Hematopoietic multipotent progenitor cell (in vitro differentiated cells): ENCODE measurements at regions not wholly inside any gene's neighbourhood (a gene's known extent, or its start where the extent isn't known, plus 50 kb on each side); places are given as distances from the start of the nearest gene placed in this dataset.

Source experiments
- DNase-seq, 3 donors: peaks; one replicate each; pipeline ENCODE4 v3.0.0-alpha.2; 2011 to 2015; ENCODE audit warnings: low read depth in 2 of 3, low spot score in 2 of 3

DNA sequence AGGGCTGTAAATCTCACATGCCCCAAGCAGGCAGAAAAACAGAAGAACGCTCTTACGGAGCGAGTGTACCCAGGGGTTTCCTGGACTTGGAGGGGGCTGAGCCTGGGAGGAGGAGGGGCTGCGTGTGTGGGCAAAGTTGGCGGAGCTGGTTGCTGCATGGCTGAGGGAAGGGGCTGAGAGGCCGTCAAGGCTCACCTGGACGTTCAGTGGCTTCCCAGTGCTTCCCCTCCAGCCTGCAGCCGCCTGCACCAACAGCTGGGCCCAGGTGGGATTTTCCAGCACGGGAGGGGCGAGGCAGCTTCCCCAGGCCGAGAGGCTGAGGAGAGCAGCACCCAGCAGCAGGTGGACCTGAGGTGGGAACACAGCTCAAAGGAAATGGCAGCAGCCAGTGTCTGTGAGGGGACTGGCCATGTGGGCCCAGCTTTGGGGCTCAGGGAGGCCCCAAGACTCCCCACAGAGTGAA is 70.6 kb upstream of the CTDP1 start:
- peak in 1 of 3 donors; percentile 21 for DNase-seq

DNA sequence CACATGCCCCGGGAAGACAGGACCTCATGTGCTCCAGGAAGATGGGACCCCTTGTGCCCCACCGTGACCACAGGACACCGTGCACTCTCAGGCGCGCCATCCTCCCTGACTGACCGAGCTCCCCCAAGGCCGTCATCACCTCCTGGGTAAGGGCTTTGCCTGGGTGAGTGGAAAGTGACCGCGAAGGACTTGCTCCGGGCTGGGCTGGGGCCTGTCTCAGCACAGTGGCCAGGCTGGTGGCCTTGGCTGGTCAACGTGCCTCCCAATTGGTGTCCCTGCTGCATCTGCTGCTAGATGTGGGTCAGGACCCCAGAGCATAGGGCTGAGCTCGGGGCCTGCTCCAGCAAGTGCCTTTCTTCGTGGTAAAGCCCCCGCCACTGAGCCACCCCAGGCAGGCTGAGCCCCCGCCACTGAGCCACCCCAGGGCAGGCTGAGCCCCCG is 69.7 kb upstream of the CTDP1 start:
- DNase-seq, result no peak

DNA sequence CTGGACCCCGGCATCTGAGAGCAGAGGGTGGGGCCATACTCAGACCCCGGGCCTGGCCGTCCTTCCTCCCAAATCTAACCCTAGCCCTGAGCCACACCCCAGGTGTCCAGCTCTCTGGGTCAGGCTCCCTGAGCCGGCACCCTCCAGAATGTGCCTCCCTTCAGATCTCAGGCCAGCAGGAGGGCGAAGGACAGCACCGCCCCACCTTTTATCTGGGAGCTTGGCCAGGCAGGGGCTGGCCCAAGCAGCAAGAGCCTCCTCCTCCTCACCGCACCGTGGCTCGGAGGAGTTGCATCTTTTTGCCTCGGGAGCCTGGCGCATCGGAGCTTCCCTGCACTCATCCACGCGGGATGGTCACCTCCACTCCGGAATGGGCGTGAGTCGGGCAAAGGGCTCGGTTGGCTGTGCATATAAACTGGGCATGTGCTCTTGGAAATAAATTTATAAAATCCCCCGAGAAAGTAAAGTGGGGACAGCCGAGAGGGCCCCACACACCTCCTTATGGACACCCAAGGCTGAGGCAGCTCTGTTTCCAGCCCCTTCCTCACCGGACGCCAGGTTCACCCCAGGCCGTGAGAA is 69.1 kb upstream of the CTDP1 start:
- no peak for DNase-seq

DNA sequence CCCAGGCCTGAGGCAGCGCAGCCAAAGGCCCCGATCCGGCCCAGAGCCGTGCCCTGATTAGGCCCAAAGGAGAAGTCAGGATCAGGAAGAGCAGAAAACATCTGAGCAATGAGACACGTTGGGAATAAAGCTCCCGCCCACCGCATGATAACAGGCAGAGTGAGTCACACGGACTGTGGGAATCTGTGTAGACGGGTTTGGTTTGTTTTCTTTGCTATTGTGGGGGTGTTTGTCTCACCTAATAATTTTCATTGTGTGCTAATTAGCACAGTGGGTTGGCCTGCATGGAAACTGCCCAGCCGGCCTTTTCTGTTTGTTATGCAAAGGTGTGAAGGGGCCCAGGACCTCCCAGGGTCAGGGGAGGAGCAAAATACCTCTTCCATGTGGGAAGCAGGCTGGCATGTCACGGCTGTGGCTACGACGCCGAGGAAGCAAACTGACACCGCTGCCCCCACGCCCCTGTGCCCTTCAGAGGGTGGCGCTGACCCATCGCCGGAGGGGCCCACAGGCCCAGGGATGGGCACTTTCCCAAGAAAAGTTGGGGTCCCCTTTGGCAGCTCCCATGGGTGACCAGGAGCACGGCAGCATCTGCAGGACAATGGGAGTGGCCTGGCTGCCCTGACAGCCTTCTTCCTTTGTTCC is 68.4 kb upstream of the CTDP1 start:
- DNase-seq, result no peak

DNA sequence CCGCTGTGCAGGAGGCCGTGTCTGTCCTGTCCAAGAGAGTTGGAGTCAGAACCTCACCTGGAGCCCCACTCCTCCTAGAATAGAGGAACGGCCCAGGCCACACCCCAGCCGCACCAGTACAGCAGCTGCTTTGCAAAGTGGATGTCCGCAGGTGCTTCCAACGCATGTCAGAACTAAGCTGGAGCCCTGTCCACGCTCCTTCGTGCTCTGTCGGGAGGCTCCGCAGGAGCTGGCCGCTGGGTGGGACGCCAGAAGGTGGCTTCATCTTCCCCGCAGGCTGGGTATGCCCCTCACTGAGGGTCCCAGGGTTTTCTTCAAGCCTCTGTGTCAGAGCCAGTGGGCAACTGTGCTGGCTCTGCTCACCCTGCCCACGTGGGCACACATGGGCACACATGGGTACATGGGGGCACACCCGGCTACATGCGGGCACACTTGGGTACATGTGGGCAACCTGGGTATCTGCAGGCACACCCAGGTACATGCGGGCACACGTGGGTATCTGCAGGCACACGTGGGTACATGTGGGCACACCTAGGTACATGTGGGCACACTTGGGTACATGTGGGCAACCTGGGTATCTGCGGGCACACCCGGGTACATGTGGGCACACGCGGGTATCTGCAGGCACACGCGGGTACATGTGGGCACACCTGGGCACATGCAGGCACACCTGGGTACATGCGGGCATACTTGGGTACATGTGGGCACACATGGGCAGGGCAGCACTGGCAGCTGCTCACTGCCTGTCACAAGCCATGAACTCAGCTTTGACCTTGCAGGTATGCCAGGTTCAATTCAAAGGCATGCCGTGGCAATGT is 67.1 kb upstream of the CTDP1 start:
- DNase-seq, result no peak

DNA sequence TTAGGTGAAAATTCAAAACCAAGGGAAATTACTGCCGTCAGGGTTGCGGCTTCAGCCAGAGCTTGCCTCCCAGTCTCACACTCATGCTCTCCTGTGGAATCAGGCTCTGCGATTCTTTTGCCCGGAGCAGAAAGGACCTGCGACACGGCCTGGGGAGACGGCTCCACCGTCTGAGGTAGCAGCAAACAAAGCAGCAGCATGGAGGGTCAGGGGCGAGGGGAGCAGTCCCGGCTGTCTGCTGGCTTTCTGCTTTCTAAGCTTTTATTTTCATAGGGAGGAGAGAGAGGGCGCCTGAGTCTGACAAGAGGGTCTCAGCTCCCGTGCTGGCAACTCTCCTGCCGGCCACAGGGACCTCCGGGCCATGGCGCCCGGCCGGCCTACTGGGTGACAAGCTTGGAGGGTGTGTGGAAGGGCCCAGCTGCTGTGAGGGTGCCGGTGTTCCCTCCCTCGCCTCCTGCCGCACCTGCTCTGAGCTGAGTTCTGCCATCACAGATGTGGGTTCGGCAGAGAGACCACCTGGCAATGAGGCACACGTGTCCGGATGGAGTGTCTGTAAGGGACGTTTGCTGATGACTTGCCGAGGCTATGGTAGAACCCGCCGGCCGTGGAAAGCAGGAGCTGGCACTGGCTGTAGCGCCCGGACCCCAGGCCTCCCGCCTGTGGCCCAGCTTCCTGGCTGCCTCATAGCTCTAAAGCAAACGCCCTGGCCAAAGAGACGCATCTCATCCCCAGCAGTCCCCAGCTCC is 66.2 kb upstream of the CTDP1 start:
- DNase-seq, result no peak

DNA sequence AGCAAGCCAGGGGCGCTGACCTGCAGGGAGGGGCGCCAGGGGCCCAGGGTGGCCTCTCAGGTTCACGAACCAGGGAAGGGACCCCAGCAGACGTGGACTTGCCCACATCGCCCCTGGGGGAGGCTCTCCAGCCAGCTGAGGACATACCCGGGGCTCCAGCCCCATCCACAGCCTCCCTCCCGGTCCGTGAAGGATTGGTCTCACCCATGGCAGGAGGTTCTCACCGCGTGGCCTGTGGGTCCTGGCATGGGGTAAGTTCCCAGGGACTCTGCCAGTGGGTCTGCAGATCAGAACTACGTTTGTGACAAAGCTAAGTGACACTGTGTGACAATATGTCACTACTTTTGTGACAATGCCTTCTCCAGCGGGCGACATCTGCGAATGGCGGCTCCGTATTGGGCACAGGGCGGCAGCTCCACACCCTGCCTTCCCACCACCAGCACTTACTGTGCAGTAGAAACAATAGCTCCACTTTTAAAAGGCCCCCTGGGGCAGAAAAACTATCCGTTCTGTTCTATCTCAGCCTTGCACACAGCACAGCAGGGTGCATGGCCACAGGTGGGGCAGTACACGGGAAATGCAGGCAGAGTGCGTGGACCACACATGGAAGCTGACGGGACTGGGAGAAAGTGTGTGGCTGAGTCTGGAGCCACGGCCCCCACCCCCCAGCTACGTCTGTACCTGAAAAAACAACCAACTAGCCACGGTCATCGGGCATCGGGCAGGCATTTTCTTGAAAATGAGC is 65.2 kb upstream of the CTDP1 start:
- no peak for DNase-seq

DNA sequence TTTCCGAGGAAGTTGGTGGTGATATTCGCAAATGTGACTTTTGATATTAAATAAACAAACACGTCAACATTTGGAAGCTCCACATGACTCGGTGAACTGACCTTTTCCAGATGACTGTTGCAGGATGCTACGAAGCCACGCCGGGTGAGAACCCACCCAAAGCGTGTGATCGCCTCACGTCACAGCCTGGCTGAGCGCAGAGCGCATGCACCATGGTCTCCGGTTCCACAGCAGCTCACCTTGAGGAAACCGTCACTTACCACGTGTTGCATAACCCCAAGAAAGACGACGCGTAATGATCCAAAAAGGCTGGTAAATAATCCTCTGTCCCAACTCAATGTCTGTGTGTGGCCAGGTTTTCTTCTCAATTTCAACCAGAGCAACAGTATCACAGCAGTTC is 64.5 kb upstream of the CTDP1 start:
- DNase-seq, result no peak

DNA sequence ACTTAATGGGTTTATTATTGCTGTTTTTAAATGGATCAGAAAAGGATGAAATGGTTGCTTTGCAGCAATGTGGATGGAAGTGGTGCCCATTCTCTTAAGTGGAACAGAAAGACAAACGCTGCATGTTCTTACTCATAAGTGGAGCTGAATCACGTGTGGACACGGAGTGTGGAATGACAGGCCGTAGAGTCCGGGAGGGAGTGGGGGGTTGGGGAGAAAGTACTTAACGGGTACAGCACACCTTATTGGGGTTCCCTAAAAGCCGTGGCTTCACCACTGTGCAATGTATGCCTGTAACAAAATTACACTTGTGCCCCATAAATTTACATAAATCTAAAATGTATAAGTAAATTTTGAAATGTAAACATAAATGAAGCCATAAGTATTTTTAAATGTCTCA is 64.0 kb upstream of the CTDP1 start:
- no peak for DNase-seq

DNA sequence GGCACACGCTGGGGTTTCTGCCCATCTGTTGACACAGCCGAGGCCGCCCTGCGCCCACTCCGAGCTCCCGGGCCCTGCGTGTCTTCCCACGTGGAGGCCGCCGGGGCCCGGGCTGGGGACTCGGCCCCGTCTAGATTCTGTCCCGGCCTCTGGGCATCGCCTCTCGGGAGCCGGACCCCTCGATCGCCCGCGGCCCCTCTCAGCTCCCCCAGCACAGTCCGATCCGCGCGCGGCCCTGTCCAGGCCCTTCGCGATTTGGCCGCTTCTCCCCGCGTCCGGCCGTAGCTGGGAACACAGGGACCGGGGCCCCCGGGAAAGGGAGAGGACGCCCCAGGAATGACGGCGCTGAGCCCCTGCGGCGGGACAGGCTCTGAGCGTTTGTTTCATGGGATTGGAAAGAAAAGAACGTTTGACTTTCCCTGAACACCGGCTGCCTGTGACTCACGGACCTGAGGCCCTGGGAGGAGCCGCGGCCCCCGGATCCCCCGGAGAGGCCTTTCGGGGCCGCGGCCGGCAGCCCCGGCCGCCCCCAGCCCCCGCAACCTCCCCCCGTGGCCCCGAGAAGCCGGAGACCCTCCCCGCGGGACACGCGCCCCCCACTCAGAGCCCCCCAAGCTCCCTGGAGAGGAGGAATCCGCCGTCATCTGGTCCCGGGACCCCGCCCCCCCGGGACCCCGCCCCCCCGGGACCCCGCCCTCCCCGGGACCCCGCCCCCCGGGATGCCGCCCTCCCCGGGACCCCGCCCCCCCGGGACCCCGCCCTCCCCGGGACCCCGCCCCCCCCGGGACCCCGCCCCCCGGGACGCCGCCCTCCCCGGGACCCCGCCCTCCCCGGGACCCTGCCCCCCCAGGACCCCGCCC is 62.7 kb upstream of the CTDP1 start:
- DNase-seq, result peak in 1 of 3 donors; percentile 44

DNA sequence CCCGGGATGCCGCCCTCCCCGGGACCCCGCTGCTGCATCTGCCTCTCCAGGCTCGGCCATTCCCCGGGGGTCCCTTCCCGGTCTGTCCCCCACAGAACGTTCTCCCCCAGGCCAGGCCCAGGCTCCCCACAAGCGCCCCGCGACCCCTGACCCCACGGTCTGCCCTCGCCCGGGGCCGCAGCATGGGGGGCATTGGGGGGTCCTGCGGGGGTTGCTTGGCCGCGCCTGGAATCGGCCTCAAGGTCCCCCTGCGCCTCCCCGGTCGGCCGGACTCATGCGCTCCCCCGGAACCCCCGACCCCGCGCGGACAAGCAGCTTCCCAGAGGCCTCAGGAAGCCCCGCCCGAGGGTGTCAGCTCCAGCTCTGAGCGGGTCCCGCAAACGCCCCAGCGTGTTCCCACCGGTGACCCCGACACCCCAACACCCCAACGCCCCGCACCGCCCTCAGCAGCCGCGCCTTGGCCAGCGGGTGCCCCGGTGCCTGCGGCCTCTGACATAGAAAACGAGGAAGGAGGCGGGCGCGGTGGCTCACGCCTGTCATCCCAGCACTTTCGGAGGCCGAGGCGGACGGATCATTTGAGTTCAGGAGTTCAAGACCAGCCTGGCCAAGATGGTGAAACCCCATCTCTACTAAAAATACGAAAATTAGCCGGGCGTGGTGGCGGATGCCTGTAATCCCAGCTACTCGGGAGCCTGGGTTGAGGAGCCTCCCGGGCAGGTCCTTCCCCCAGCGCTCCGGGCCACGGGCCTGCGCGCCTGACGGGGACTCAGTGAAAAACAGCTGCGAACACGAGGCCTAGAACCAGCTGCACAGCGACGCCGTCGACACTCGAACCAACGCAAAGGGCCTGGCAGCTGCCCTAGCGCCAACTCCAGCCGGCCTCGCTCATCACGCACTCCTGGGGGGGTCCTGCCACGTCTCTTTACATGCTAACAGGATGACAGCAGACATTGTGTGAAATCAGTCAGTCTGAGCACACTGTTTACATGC is 61.8 kb upstream of the CTDP1 start:
- no peak for DNase-seq

DNA sequence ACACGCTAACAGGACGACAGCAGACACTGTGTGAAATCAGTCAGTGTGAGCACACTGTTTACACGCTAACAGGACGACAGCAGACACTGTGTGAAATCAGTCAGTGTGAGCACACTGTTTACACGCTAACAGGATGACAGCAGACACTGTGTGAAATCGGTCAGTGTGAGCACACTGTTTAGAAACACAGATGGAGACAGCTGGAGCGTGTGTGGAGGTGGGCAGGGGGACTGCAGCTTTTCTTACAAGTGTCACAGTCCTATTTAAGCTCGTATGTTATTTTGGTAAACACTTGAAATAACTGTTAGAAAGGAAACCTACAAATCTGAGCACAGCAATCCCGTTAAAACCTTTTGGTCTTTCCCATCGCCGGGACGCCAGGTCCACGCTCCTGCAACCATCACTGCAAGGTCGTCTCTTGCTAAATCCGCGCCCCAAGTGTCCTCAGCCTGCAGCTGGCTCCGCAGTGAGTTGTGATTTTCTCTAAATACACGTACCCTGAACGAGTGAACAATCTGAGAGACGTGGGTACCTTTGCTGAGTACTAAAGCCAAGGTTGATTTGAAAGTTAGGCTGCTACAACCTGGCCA is 58.9 kb upstream of the CTDP1 start:
- DNase-seq, result no peak

DNA sequence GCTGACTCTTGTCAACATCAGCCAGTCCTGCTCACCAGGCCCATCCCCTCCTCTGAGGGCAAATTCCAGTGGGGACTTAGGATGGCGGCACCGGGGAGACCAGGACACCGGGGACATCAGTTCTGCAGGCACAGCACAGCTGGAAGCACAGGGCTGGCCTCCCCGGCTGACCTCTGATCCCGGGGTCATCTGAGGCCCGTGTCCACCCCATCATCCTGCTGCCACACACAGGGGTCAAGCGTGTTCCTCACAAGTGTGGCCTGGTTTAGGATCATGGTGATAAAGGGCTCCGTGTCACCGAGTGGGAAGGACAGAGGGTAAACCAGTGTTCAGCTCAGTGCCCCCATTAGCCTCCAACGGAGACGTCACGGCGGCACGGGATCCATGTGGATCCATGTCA is 58.1 kb upstream of the CTDP1 start:
- no peak for DNase-seq

DNA sequence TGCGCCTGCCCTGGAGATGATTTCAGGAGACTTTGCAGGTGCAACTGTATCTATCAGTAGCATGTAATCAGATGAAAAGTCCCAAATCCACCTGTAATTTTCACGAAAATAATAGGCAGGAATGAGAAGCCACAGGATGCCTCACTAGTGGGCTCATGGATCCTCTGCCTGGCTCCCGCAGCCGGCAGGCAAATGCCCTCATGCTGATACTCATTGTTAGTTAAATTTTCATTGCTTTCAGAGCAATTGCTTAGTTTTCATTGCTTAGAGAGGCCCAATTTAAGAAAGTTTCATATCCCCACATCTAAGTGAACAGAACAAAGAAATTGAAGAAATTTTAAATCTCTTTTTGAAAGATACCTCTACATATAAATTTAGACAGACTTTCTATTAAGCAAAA is 57.6 kb upstream of the CTDP1 start:
- DNase-seq, result no peak

DNA sequence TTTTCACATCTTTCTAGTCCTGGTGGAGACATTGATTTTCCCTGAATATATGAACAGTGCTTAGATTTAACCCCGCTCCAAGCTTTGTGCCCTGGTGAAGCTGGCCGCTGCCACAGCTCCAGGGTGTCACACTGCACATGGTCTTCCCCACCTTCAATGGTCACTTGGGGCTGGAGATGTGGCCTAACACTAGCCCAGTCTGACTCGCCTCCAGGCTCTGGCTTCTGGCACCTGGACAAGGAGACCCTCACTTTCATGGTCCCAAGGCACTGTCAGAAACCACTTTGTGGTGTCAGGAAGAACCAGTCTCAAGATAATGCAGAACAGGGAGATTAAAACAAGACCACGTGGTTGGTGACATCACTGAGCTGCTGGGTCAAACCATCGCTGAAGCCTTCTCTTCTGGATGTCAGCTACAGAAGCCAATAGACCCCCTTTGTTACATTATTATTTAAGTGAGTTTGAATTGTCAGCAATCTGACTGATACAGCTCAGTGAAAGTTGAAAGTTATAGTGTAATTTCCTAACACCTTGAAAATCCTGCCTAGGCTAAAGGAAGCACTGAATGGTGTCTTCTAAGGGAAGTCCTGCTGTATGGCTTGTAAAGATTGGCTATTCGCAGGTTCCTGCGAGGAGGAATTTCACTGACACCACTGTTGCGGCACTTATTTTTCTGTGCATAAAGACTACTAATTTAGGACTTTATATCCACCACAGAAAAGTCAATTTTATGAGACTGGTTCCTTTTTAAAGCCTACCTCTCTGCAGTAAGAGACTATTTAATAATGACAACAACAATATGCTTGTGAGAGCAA is 55.0 kb upstream of the CTDP1 start:
- no peak for DNase-seq

DNA sequence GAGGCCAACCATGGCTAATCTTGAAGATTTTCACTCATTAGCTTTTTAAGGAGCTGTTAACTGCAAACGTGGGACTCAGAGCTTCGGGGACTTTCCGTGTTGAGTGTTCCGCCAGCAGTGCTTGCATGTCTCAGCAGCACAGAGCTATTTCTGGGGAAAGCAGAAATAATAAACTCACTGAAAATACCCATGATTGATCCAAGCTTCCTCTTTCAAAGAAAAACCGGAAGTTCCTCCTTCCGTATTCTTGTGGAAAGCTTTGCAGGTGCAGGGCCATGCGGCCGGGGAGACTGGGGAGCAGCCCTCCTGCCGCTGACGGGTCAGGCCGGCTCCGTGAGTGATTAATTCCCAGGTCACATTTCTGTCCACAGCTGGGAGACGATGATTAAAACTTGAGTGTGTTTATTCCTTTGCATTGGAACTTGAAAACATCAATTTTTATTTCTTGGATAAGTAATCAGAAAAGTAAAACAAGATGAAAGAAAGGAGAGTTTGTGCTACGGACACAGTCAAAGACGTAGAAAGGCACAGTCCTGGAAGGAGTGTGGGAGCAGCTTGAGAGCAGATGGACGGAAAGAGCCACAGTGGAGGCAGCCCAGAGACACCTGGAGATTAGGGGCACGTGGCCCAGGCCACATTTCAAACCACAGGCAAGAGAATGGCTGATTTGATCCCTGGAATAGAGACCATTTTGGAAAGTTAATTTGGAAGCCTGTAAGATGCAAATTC is 54.2 kb upstream of the CTDP1 start:
- DNase-seq, result peak in 2 of 3 donors; percentile 84 to 88
